ENCODE measurements at regions not wholly inside any gene's neighbourhood (a gene's known extent, or its start where the extent isn't known, plus 50 kb on each side); places are given as distances from the start of the nearest gene placed in this dataset.

GRCh38 chr3:25239042-25239441 lies 189.0 kb upstream of the RARB start:
- TF ChIP-seq CTCF (conservative IDR thresholded peaks at IDR 0.05) = no peak
- TF ChIP-seq EZH2 (IDR thresholded peaks at IDR 0.05; ENCODE audit: low read depth) = no peak

Measured in PC-9 (cell line).